ENCODE measurements at regions not wholly inside any gene's neighbourhood (a gene's known extent, or its start where the extent isn't known, plus 50 kb on each side); places are given as distances from the start of the nearest gene placed in this dataset.
"Not testable (repeated sequence)": the region's sequence is repeated elsewhere in the genome, so short reads cannot be mapped to it uniquely, and the experiment has no call there.

- not testable (repeated sequence) for H3K27ac ChIP-seq (ENCODE audit: low read depth in 1 of 3, low read length in 2 of 3); H3K9me3 ChIP-seq (ENCODE audit: control insufficient read depth in 2 of 2, insufficient read depth in 1 of 2, low read depth in 1 of 2, low read length in 1 of 2); H3K4me3 ChIP-seq (ENCODE audit: low read depth in 1 of 3, low read length in 3 of 3); DNase-seq; H3K27me3 ChIP-seq (ENCODE audit: control insufficient read depth in 3 of 3, insufficient read depth in 3 of 3, low read length in 3 of 3); FAIRE-seq; H3K4me1 ChIP-seq (ENCODE audit: control insufficient read depth in 3 of 3, insufficient read depth in 2 of 3, low read depth in 1 of 3, low read length in 2 of 3); H3K36me3 ChIP-seq (ENCODE audit: control insufficient read depth in 3 of 3, insufficient read depth in 2 of 3, low read depth in 1 of 3, low read length in 3 of 3)
- WGBS, 3 donors: 25 to 33% (median 28%) methylated on average over 2 of the region's 2 CpGs
Measured at GRCh38 chr6:58123770-58124169, 806.3 kb downstream of the PRIM2 start.

GRCh38 chr6:58128549-58128948, 811.1 kb downstream of the PRIM2 start:
- not testable (repeated sequence) for H3K27me3 ChIP-seq (ENCODE audit: control insufficient read depth in 3 of 3, insufficient read depth in 3 of 3, low read length in 3 of 3); DNase-seq; H3K4me1 ChIP-seq (ENCODE audit: control insufficient read depth in 3 of 3, insufficient read depth in 2 of 3, low read depth in 1 of 3, low read length in 2 of 3); H3K9me3 ChIP-seq (ENCODE audit: control insufficient read depth in 2 of 2, insufficient read depth in 1 of 2, low read depth in 1 of 2, low read length in 1 of 2); H3K36me3 ChIP-seq (ENCODE audit: control insufficient read depth in 3 of 3, insufficient read depth in 2 of 3, low read depth in 1 of 3, low read length in 3 of 3); H3K27ac ChIP-seq (ENCODE audit: low read depth in 1 of 3, low read length in 2 of 3); H3K4me3 ChIP-seq (ENCODE audit: low read depth in 1 of 3, low read length in 3 of 3)
- WGBS, 3 donors: 37 to 65% (median 42%) methylated on average over 2 of the region's 2 CpGs
- peak; percentile 84 for FAIRE-seq

GRCh38 chr6:58129098-58129497, 811.7 kb downstream of the PRIM2 start:
- H3K27me3 ChIP-seq (ENCODE audit: control insufficient read depth in 3 of 3, insufficient read depth in 3 of 3, low read length in 3 of 3); H3K4me3 ChIP-seq (ENCODE audit: low read depth in 1 of 3, low read length in 3 of 3); H3K4me1 ChIP-seq (ENCODE audit: control insufficient read depth in 3 of 3, insufficient read depth in 2 of 3, low read depth in 1 of 3, low read length in 2 of 3); H3K27ac ChIP-seq (ENCODE audit: low read depth in 1 of 3, low read length in 2 of 3); H3K9me3 ChIP-seq (ENCODE audit: control insufficient read depth in 2 of 2, insufficient read depth in 1 of 2, low read depth in 1 of 2, low read length in 1 of 2); FAIRE-seq; DNase-seq; H3K36me3 ChIP-seq (ENCODE audit: control insufficient read depth in 3 of 3, insufficient read depth in 2 of 3, low read depth in 1 of 3, low read length in 3 of 3): not testable (repeated sequence)
- WGBS, 3 donors: 0 to 6% (median 4%) methylated on average over 1 of the region's 1 CpG

DNA sequence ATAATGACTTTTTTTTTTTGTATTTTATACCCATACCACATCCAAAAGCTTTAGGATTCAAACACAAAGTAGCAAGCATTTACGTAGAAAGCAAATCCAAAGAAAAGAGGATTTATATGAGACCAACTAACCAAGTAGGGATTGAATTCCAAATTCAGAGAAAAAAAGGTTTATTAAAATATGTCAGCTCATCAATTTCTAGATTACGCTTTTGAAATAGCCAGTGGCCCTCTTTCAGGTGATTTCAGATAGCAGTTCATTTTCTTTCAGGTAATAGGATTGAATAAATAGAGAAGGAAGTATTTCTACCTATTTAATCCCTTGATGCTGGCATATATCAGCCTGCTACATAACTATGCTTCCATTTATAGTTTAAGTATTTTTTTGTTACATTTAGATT, 822.3 kb downstream of the PRIM2 start:
- not testable (repeated sequence) for H3K36me3 ChIP-seq (ENCODE audit: control insufficient read depth in 3 of 3, insufficient read depth in 2 of 3, low read depth in 1 of 3, low read length in 3 of 3); DNase-seq; H3K4me1 ChIP-seq (ENCODE audit: control insufficient read depth in 3 of 3, insufficient read depth in 2 of 3, low read depth in 1 of 3, low read length in 2 of 3); H3K27ac ChIP-seq (ENCODE audit: low read depth in 1 of 3, low read length in 2 of 3); H3K27me3 ChIP-seq (ENCODE audit: control insufficient read depth in 3 of 3, insufficient read depth in 3 of 3, low read length in 3 of 3); H3K9me3 ChIP-seq (ENCODE audit: control insufficient read depth in 2 of 2, insufficient read depth in 1 of 2, low read depth in 1 of 2, low read length in 1 of 2); FAIRE-seq; H3K4me3 ChIP-seq (ENCODE audit: low read depth in 1 of 3, low read length in 3 of 3)
- WGBS, 3 donors: 86 to 93% (median 87%) methylated on average over 2 of the region's 2 CpGs

DNA sequence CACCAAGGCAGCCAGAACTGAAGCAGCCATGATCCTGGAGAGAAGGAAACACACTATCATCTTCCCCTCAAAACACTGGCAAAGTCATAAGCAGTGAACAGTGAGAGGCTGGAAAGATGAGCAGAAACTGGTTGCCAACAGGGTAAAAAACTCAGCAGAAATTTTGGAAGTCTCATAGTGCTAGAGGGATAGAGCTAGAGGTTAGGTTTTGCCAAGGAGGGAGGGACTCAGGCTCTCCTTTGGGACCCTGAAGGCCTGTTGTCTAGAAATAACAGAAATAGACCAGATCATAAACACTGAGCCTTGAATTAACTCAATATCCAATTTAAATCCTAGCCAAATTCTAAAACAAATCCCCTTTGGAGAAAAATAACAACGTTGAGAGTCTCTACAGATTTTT, 853.6 kb downstream of the PRIM2 start:
- not testable (repeated sequence) for FAIRE-seq; H3K4me3 ChIP-seq (ENCODE audit: low read depth in 1 of 3, low read length in 3 of 3); H3K36me3 ChIP-seq (ENCODE audit: control insufficient read depth in 3 of 3, insufficient read depth in 2 of 3, low read depth in 1 of 3, low read length in 3 of 3); H3K27ac ChIP-seq (ENCODE audit: low read depth in 1 of 3, low read length in 2 of 3); H3K27me3 ChIP-seq (ENCODE audit: control insufficient read depth in 3 of 3, insufficient read depth in 3 of 3, low read length in 3 of 3); H3K9me3 ChIP-seq (ENCODE audit: control insufficient read depth in 2 of 2, insufficient read depth in 1 of 2, low read depth in 1 of 2, low read length in 1 of 2); DNase-seq; H3K4me1 ChIP-seq (ENCODE audit: control insufficient read depth in 3 of 3, insufficient read depth in 2 of 3, low read depth in 1 of 3, low read length in 2 of 3)
- 67 to 69% (median 67%) methylated on average over 1 of the region's 1 CpG for WGBS, 3 donors

DNA sequence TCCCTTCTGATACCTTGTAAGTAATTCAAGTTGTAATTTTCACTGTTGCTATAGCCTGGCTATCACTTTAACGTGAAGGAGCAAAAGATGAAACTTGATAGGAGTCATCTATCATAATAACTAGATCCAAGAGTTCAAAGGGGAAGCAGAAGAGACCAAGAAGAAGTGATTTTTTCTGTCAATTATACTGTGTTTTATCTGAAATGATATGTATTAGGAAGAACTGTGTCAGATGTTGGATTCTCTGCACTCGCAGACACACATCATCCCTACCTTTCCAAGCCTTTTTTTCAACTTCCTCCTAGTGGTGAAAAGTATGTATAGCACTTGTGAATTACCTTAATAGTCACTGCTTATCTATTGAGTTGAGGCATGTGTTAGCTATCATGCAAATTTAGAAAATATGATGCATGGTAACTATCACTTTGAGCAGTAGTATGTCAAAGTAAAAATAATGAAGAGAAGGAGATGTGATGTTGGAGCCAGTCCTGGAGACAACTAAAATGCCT, 864.2 kb downstream of the PRIM2 start:
- H3K4me3 ChIP-seq (ENCODE audit: low read depth in 1 of 3, low read length in 3 of 3); H3K9me3 ChIP-seq (ENCODE audit: control insufficient read depth in 2 of 2, insufficient read depth in 1 of 2, low read depth in 1 of 2, low read length in 1 of 2); FAIRE-seq; H3K36me3 ChIP-seq (ENCODE audit: control insufficient read depth in 3 of 3, insufficient read depth in 2 of 3, low read depth in 1 of 3, low read length in 3 of 3); H3K4me1 ChIP-seq (ENCODE audit: control insufficient read depth in 3 of 3, insufficient read depth in 2 of 3, low read depth in 1 of 3, low read length in 2 of 3); H3K27ac ChIP-seq (ENCODE audit: low read depth in 1 of 3, low read length in 2 of 3); H3K27me3 ChIP-seq (ENCODE audit: control insufficient read depth in 3 of 3, insufficient read depth in 3 of 3, low read length in 3 of 3); DNase-seq: not testable (repeated sequence)
- WGBS, 3 donors: 42 to 64% (median 55%) methylated on average over 2 of the region's 2 CpGs

GRCh38 chr6:58185300-58185699, 867.9 kb downstream of the PRIM2 start:
- 81 to 91% (median 89%) methylated on average over 3 to 4 of the region's 4 CpGs for WGBS, 3 donors
- not testable (repeated sequence) for H3K9me3 ChIP-seq (ENCODE audit: control insufficient read depth in 2 of 2, insufficient read depth in 1 of 2, low read depth in 1 of 2, low read length in 1 of 2); H3K36me3 ChIP-seq (ENCODE audit: control insufficient read depth in 3 of 3, insufficient read depth in 2 of 3, low read depth in 1 of 3, low read length in 3 of 3); H3K4me3 ChIP-seq (ENCODE audit: low read depth in 1 of 3, low read length in 3 of 3); FAIRE-seq; H3K27ac ChIP-seq (ENCODE audit: low read depth in 1 of 3, low read length in 2 of 3); H3K4me1 ChIP-seq (ENCODE audit: control insufficient read depth in 3 of 3, insufficient read depth in 2 of 3, low read depth in 1 of 3, low read length in 2 of 3); DNase-seq; H3K27me3 ChIP-seq (ENCODE audit: control insufficient read depth in 3 of 3, insufficient read depth in 3 of 3, low read length in 3 of 3)

GRCh38 chr6:58193209-58193608, 875.8 kb downstream of the PRIM2 start:
- DNase-seq; H3K27ac ChIP-seq (ENCODE audit: low read depth in 1 of 3, low read length in 2 of 3); FAIRE-seq; H3K9me3 ChIP-seq (ENCODE audit: control insufficient read depth in 2 of 2, insufficient read depth in 1 of 2, low read depth in 1 of 2, low read length in 1 of 2); H3K27me3 ChIP-seq (ENCODE audit: control insufficient read depth in 3 of 3, insufficient read depth in 3 of 3, low read length in 3 of 3); H3K4me3 ChIP-seq (ENCODE audit: low read depth in 1 of 3, low read length in 3 of 3); H3K4me1 ChIP-seq (ENCODE audit: control insufficient read depth in 3 of 3, insufficient read depth in 2 of 3, low read depth in 1 of 3, low read length in 2 of 3); H3K36me3 ChIP-seq (ENCODE audit: control insufficient read depth in 3 of 3, insufficient read depth in 2 of 3, low read depth in 1 of 3, low read length in 3 of 3): not testable (repeated sequence)
- 37 to 55% (median 45%) methylated on average over 1 of the region's 1 CpG for whole genome bisulfite sequencing, 3 donors

DNA sequence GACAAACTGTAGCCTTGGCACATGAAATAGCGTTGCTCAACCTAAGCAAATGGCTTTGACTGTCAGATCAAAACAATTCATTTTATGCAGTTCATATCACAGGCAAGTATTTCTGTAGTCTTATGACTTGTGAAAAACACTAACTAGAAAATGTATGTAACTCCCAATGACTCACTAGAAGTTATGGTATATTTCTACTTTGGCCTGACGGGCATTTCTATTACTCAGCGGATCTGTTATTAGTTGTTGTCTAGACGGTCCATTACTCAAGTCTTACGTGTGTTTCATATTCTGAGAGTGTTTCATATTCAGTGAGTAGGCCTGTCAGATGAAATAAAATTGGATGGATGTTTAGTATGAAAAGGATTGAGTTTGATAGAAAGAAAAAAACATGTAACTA, 880.9 kb downstream of the PRIM2 start:
- H3K36me3 ChIP-seq (ENCODE audit: control insufficient read depth in 3 of 3, insufficient read depth in 2 of 3, low read depth in 1 of 3, low read length in 3 of 3): no peaks in the 10 kb centered on the region
- WGBS, 3 donors: 81 to 87% (median 82%) methylated on average over 5 of the region's 5 CpGs
- H3K4me1 ChIP-seq (ENCODE audit: control insufficient read depth in 3 of 3, insufficient read depth in 2 of 3, low read depth in 1 of 3, low read length in 2 of 3): no peaks in the 10 kb centered on the region
- no peak for FAIRE-seq
- H3K27ac ChIP-seq (ENCODE audit: low read depth in 1 of 3, low read length in 2 of 3): no peak overlapping the region
- no peak for DNase-seq
- H3K9me3 ChIP-seq (ENCODE audit: control insufficient read depth in 2 of 2, insufficient read depth in 1 of 2, low read depth in 1 of 2, low read length in 1 of 2): no peaks in the 10 kb centered on the region
- H3K27me3 ChIP-seq (ENCODE audit: control insufficient read depth in 3 of 3, insufficient read depth in 3 of 3, low read length in 3 of 3): no peaks in the 10 kb centered on the region
- no peak overlapping the region for H3K4me3 ChIP-seq (ENCODE audit: low read depth in 1 of 3, low read length in 3 of 3)
